ENCODE measurements at regions not wholly inside any gene's neighbourhood (a gene's known extent, or its start where the extent isn't known, plus 50 kb on each side); places are given as distances from the start of the nearest gene placed in this dataset.

- H3K36me3 ChIP-seq (ENCODE audit: control insufficient read depth, insufficient read depth, low read length), result no peaks in the 10 kb centered on the region
- no peak for DNase-seq (ENCODE audit: low read depth, low spot score)
- no peak overlapping the region for H3K4me3 ChIP-seq (ENCODE audit: low read length)
- no CpG with 5 or more reads among the region's 2 CpGs for WGBS (ENCODE audit: insufficient coverage, insufficient read length)
- H3K27me3 ChIP-seq (ENCODE audit: control insufficient read depth, insufficient read depth, low read length), result no peaks in the 10 kb centered on the region
- H3K9me3 ChIP-seq (ENCODE audit: control insufficient read depth, insufficient read depth, low read length), result no peaks in the 10 kb centered on the region
- no peaks in the 10 kb centered on the region for H3K4me1 ChIP-seq (ENCODE audit: control insufficient read depth, insufficient read depth, low read length)
- H3K27ac ChIP-seq (ENCODE audit: low read length), result no peak overlapping the region
Measured at GRCh38 chr18:72922895-72923294, 55.1 kb upstream of the NETO1 start.

Data from iPS DF 6.9 (cell line).